Mesenchymal stem cell (in vitro differentiated cells and primary cell): ENCODE measurements at regions not wholly inside any gene's neighbourhood (a gene's known extent, or its start where the extent isn't known, plus 50 kb on each side); places are given as distances from the start of the nearest gene placed in this dataset.
A peak's percentile ranks its signal among the peaks of the same experiment; 100 is the strongest.

Source experiments
- DNase-seq: peaks from one replicate; pipeline ENCODE4 v3.0.0-alpha.2; 2013
- H2AFZ ChIP-seq: one replicate; pipeline ENCODE4 v1.6.1; 2013; ENCODE audit warnings: low read depth, mild to moderate bottlenecking, control low read depth, inconsistent platforms, low read length, moderate library complexity
- H2AK5ac ChIP-seq: 2 replicates; pipeline ENCODE4 v1.6.1; 2013; ENCODE audit warnings: low read length, moderate library complexity, mild to moderate bottlenecking, inconsistent platforms; ENCODE audit not compliant: severe bottlenecking
- H2BK120ac ChIP-seq: one replicate; pipeline ENCODE4 v1.6.1; 2013; ENCODE audit warnings: low read depth, mild to moderate bottlenecking, inconsistent platforms, low read length, moderate library complexity
- H2BK12ac ChIP-seq, 2 experiments: one replicate each; pipeline ENCODE4 v1.6.1; 2013; ENCODE audit warnings: inconsistent platforms in 2 of 2, low read length in 2 of 2, mild to moderate bottlenecking in 2 of 2, moderate library complexity in 2 of 2, control low read depth in 1 of 2
- H2BK15ac ChIP-seq: one replicate; pipeline ENCODE4 v1.6.1; 2013; ENCODE audit warnings: mild to moderate bottlenecking, low read depth, inconsistent platforms; ENCODE audit not compliant: poor library complexity, severe bottlenecking
- H2BK5ac ChIP-seq: 2 replicates; pipeline ENCODE4 v1.6.1; 2013; ENCODE audit warnings: low read depth, mild to moderate bottlenecking, low read length, control low read depth, inconsistent platforms; ENCODE audit not compliant: poor library complexity, severe bottlenecking
- H3K14ac ChIP-seq, 2 experiments: one replicate each; pipeline ENCODE4 v1.6.1; 2013; ENCODE audit warnings: inconsistent platforms in 2 of 2, low read length in 2 of 2, control low read depth in 1 of 2, mild to moderate bottlenecking in 1 of 2, moderate library complexity in 1 of 2
- H3K18ac ChIP-seq, 2 experiments: one replicate each; pipeline ENCODE4 v1.6.1; 2013; ENCODE audit warnings: inconsistent platforms in 2 of 2, low read length in 2 of 2, control low read depth in 1 of 2, low read depth in 1 of 2, mild to moderate bottlenecking in 1 of 2
- H3K23ac ChIP-seq, 2 experiments: one replicate each; pipeline ENCODE4 v1.6.1; 2013; ENCODE audit warnings: inconsistent platforms in 2 of 2, low read length in 2 of 2, mild to moderate bottlenecking in 2 of 2, moderate library complexity in 2 of 2, control low read depth in 1 of 2
- H3K27ac ChIP-seq: 2 replicates; pipeline ENCODE4 v1.5.1; 2013; ENCODE audit warnings: mild to moderate bottlenecking, moderate library complexity, low read length, control low read depth, inconsistent platforms; ENCODE audit not compliant: poor library complexity, severe bottlenecking
- H3K27me3 ChIP-seq, 2 experiments: 2 replicates each; pipeline versions ENCODE4 v1.6.1 to v1.7.0; 2013; ENCODE audit warnings: low read length in 2 of 2, mild to moderate bottlenecking in 2 of 2, moderate library complexity in 2 of 2, control low read depth in 1 of 2, inconsistent platforms in 1 of 2; ENCODE audit not compliant: control insufficient read depth in 1 of 2, insufficient read depth in 1 of 2
- H3K36me3 ChIP-seq, 2 experiments: 2 replicates each; pipeline versions ENCODE4 v1.6.1 to v1.7.0; 2013; ENCODE audit warnings: low read length in 2 of 2, control low read depth in 1 of 2, inconsistent platforms in 1 of 2, low read depth in 1 of 2, mild to moderate bottlenecking in 1 of 2; ENCODE audit not compliant: insufficient read depth in 2 of 2, control insufficient read depth in 1 of 2
- H3K4ac ChIP-seq, 2 experiments: one replicate each; pipeline ENCODE4 v1.6.1; 2013; ENCODE audit warnings: inconsistent platforms in 2 of 2, low read length in 2 of 2, mild to moderate bottlenecking in 2 of 2, moderate library complexity in 2 of 2, control low read depth in 1 of 2, low read depth in 1 of 2
- H3K4me1 ChIP-seq: 2 replicates; pipeline ENCODE4 v1.6.1; 2013; ENCODE audit warnings: low read depth, low read length, control low read depth; ENCODE audit not compliant: control insufficient read depth, insufficient read depth
- H3K4me2 ChIP-seq: 2 replicates; pipeline ENCODE4 v1.6.1; 2013; ENCODE audit warnings: low read length, mild to moderate bottlenecking, inconsistent platforms; ENCODE audit not compliant: poor library complexity, severe bottlenecking
- H3K4me3 ChIP-seq, 2 experiments: 2 replicates each; pipeline versions ENCODE4 v1.5.1 to v1.7.0; 2013; ENCODE audit warnings: low read length in 2 of 2, mild to moderate bottlenecking in 2 of 2, control low read depth in 1 of 2, low read depth in 1 of 2; ENCODE audit not compliant: insufficient read depth in 1 of 2
- H3K79me1 ChIP-seq: replicated peaks from 2 replicates; pipeline ENCODE4 v1.6.1; 2013; ENCODE audit warnings: mild to moderate bottlenecking, control low read depth, low read length, inconsistent platforms; ENCODE audit not compliant: poor library complexity, severe bottlenecking
- H3K9ac ChIP-seq: 2 replicates; pipeline ENCODE4 v1.7.0; 2013; ENCODE audit warnings: mild to moderate bottlenecking, low read length, moderate library complexity
- H3K9me3 ChIP-seq: 2 replicates; pipeline ENCODE4 v1.7.0; 2013; ENCODE audit warnings: mild to moderate bottlenecking, low read length; ENCODE audit not compliant: control insufficient read depth
- H4K8ac ChIP-seq: one replicate; pipeline ENCODE4 v1.6.1; 2013; ENCODE audit warnings: inconsistent platforms, mild to moderate bottlenecking, low read length, moderate library complexity
- H4K91ac ChIP-seq: one replicate; pipeline ENCODE4 v1.6.1; 2013; ENCODE audit warnings: mild to moderate bottlenecking, low read length, inconsistent platforms
- WGBS: methylation state at CpG from one replicate; pipeline ENCODE4 v1.1.7; 2013; ENCODE audit warnings: mixed read lengths; 5-methylcytosine and 5-hydroxymethylcytosine counted together

DNA sequence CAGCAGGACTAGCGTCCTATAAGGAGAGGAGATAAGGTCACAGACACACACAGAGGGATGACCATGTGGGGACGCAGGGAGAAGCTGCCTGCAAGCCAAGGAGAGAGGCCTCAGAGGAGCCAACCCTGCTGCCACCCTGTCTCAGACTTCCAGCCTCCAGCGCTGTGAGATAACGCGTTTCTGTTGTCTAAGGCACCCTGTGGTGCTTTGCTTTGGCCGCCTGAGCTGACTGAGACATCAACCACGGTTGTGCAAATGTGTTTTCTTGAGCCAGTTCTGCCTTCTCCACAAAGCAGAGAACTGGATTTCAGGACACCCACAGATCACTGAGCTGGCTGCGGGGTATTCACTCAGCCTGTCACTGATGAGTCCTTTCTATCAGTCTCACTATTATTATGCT is 149.1 kb downstream of the NXNL2 start:
- Histone ChIP-seq H4K91ac (peak overlapping the region; percentile 48), H3K4me1 (peaks cover 2% of the 10 kb centered on the region), H3K9me3 (no peaks in the 10 kb centered on the region), H3K14ac (no peak overlapping the region), H3K4me3 (no peak overlapping the region), H3K36me3 (no peaks in the 10 kb centered on the region), H3K27me3 (no peaks in the 10 kb centered on the region), H4K8ac (no peak overlapping the region), H2BK12ac (peak overlapping the region; percentile 14 to 97), H2BK5ac (no peak overlapping the region), H3K79me1 (no peaks in the 10 kb centered on the region), H2BK120ac (no peak overlapping the region), H3K23ac (no peak overlapping the region), H2AK5ac (no peak overlapping the region), H3K9ac (no peak overlapping the region), H2AFZ (no peak overlapping the region), H3K27ac (no peak overlapping the region), H3K4ac (no peak overlapping the region), H3K4me2 (no peak overlapping the region), H3K18ac (peak overlapping the region in 1 of 2 experiments; percentile 84), H2BK15ac (no peak overlapping the region)
- no peak for DNase-seq
- WGBS, result 80% methylated on average over 7 of the region's 8 CpGs

DNA sequence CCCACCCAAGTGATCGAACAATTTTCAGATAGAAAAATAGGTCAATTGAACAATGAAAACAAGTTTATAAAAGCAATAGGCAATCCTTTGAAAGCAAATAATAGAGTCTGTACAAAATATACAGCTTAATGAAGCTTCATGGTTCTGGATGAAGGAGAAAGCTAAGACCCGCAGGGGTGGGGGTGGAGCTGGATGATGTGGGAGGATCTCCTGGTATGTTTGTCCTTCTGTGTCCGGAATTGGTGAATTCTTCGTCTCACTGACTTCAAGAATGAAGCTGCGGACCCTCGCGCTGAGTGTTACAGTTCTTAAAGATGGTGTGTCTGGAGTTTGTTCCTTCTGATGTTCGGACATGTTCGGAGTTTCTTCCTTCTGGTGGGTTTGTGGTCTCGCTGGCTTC is 149.9 kb downstream of the NXNL2 start:
- Histone ChIP-seq H4K8ac (no peak overlapping the region), H4K91ac (no peak overlapping the region), H3K36me3 (no peaks in the 10 kb centered on the region), H2BK15ac (no peak overlapping the region), H2BK5ac (no peak overlapping the region), H3K9me3 (no peaks in the 10 kb centered on the region), H3K27me3 (no peaks in the 10 kb centered on the region), H3K79me1 (no peaks in the 10 kb centered on the region), H3K4ac (no peak overlapping the region), H3K4me3 (no peak overlapping the region), H3K27ac (no peak overlapping the region), H3K18ac (no peak overlapping the region), H2BK120ac (no peak overlapping the region), H3K23ac (no peak overlapping the region), H2BK12ac (no peak overlapping the region), H3K4me1 (peaks cover 2% of the 10 kb centered on the region), H2AFZ (no peak overlapping the region), H3K14ac (no peak overlapping the region), H3K9ac (no peak overlapping the region), H2AK5ac (no peak overlapping the region), H3K4me2 (no peak overlapping the region)
- 82% methylated on average over 9 of the region's 10 CpGs for WGBS
- no peak for DNase-seq

DNA sequence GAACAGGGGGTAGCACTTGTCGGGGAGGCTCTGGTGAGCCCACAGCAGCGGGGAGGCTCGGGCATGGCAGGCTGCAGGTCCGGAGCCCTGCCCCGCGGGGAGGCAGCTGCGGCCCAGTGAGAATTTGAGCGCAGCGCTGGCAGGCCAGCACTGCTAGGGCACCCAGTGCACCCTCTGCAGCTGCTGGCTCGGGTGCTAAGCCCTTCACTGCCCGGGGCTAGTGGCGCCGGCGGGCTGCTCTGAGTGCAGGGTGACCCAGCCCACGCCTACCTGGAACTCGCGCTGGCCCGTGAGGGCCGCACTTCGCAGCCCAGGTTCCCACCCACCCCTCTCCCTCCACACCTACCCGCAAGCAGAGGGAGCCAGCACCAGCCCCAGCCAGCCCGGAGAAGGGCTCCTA is 151.0 kb downstream of the NXNL2 start:
- Histone ChIP-seq H4K8ac (no peak overlapping the region), H3K23ac (no peak overlapping the region), H3K9ac (no peak overlapping the region), H3K9me3 (no peaks in the 10 kb centered on the region), H3K79me1 (no peaks in the 10 kb centered on the region), H2BK120ac (no peak overlapping the region), H3K27me3 (no peaks in the 10 kb centered on the region), H2AK5ac (no peak overlapping the region), H3K4me1 (peaks cover 2% of the 10 kb centered on the region), H3K4me3 (no peak overlapping the region), H3K14ac (no peak overlapping the region), H3K36me3 (no peaks in the 10 kb centered on the region), H3K4ac (no peak overlapping the region), H3K18ac (no peak overlapping the region), H2BK5ac (no peak overlapping the region), H3K27ac (no peak overlapping the region), H3K4me2 (no peak overlapping the region), H2BK12ac (peak overlapping the region in 1 of 2 experiments; percentile 3), H2BK15ac (no peak overlapping the region), H2AFZ (no peak overlapping the region), H4K91ac (no peak overlapping the region)
- DNase-seq, result no peak
- WGBS, result 92% methylated on average over 22 of the region's 22 CpGs

DNA sequence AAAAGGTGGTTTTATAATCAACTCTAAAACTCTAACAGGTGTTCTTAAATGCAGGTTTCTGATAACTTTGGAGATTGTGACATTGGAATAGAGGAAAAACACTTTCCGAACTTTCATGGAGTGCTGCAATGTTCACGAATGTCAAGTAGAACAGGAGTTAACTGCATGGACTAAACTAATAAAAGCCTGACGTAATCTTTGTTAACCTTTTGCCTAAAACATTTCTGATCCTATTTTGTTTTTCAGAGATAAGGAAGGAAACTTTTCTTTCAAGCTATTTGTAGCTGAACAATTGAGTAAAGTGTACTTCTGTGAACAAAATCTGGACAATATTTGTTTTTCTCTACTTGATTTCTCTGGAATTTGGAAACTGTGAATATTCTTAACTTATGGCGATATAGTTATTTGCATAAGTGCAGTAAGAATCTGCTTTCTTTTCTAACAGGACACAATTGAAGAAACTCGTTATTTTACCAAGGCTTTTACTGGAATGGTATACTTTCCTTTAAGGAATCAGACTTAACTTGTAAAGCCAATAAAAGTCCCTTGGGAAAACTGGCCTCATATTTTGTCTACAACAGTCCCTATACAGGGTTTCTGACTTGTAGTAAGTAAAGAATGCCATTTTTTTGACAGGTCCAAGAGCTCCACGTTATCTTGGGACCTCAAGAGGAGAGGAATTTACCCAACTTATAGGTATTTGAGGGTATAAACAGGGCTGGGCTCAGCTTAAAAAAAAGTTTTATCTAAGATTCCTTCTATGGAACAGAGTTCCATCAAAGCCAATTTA is 154.7 kb downstream of the NXNL2 start:
- no peak overlapping the region for H3K4me2 ChIP-seq
- peaks cover 2% of the 10 kb centered on the region for H3K4me1 ChIP-seq
- H3K9ac ChIP-seq, result no peak overlapping the region
- H3K9me3 ChIP-seq, result peaks cover 14% of the 10 kb centered on the region
- H3K27me3 ChIP-seq, result no peaks in the 10 kb centered on the region
- H2BK15ac ChIP-seq, result no peak overlapping the region
- no peak overlapping the region for H2BK12ac ChIP-seq
- no peak overlapping the region for H3K18ac ChIP-seq
- no peak overlapping the region for H4K8ac ChIP-seq
- no peak overlapping the region for H3K4me3 ChIP-seq
- H2AK5ac ChIP-seq, result no peak overlapping the region
- H3K79me1 ChIP-seq, result no peaks in the 10 kb centered on the region
- no peak for DNase-seq
- H2BK5ac ChIP-seq, result no peak overlapping the region
- no peak overlapping the region for H3K27ac ChIP-seq
- H2AFZ ChIP-seq, result no peak overlapping the region
- no peak overlapping the region for H3K4ac ChIP-seq
- no peak overlapping the region for H2BK120ac ChIP-seq
- H4K91ac ChIP-seq, result no peak overlapping the region
- no peaks in the 10 kb centered on the region for H3K36me3 ChIP-seq
- H3K23ac ChIP-seq, result no peak overlapping the region
- H3K14ac ChIP-seq, result no peak overlapping the region
- 79% methylated on average over 3 of the region's 6 CpGs for WGBS
